ENCODE measurements at regions not wholly inside any gene's neighbourhood (a gene's known extent, or its start where the extent isn't known, plus 50 kb on each side); places are given as distances from the start of the nearest gene placed in this dataset.

GRCh38 chr2:215835231-215835630, 178.1 kb downstream of the MREG start:
- Histone ChIP-seq H3K79me2 (replicated peaks; ENCODE audit: insufficient read depth, low read length) (no peaks in the 10 kb centered on the region), H3K36me3 (ENCODE audit: insufficient read depth, low read length) (no peaks in the 10 kb centered on the region), H3K9me2 (ENCODE audit: insufficient read depth, low read length) (no peaks in the 10 kb centered on the region), H3K4me3 (ENCODE audit: low read length) (no peak overlapping the region), H3K27ac (ENCODE audit: low read length) (no peak overlapping the region), H3K9me3 (ENCODE audit: low read length) (no peaks in the 10 kb centered on the region), H3K4me2 (ENCODE audit: low read length) (no peak overlapping the region), H3F3A (ENCODE audit: insufficient read depth, low read length, poor library complexity, severe bottlenecking) (no peaks in the 10 kb centered on the region), H3K27me3 (ENCODE audit: insufficient read depth, low read depth, low read length) (no peaks in the 10 kb centered on the region), H4K20me1 (ENCODE audit: insufficient read depth) (no peaks in the 10 kb centered on the region), H2AFZ (ENCODE audit: low read depth, low read length) (no peak overlapping the region), H3K9ac (ENCODE audit: low read length) (no peak overlapping the region)
- no peak for TF ChIP-seq POLR2AphosphoS5 (IDR thresholded peaks at IDR 0.05)
- TF ChIP-seq RAD21 (conservative IDR thresholded peaks at IDR 0.05): no peak
- no peak for TF ChIP-seq SMC3 (conservative IDR thresholded peaks at IDR 0.05; ENCODE audit: poor library complexity)
- TF ChIP-seq MXI1 (conservative IDR thresholded peaks at IDR 0.05; ENCODE audit: poor library complexity, severe bottlenecking): no peak
- TF ChIP-seq REST (IDR thresholded peaks at IDR 0.05; ENCODE audit: borderline replicate concordance): no peak

GRCh38 chr2:215833531-215834162, 179.7 kb downstream of the MREG start:
- Histone ChIP-seq H3K36me3 (ENCODE audit: insufficient read depth, low read length) (no peaks in the 10 kb centered on the region), H3K9me3 (ENCODE audit: low read length) (no peaks in the 10 kb centered on the region), H3K9ac (ENCODE audit: low read length) (no peak overlapping the region), H2AFZ (ENCODE audit: low read depth, low read length) (no peak overlapping the region), H3K79me2 (replicated peaks; ENCODE audit: insufficient read depth, low read length) (no peaks in the 10 kb centered on the region), H3K9me2 (ENCODE audit: insufficient read depth, low read length) (no peaks in the 10 kb centered on the region), H3K4me3 (ENCODE audit: low read length) (no peak overlapping the region), H3K27me3 (ENCODE audit: insufficient read depth, low read depth, low read length) (no peaks in the 10 kb centered on the region), H3K27ac (ENCODE audit: low read length) (no peak overlapping the region), H3K4me2 (ENCODE audit: low read length) (no peak overlapping the region), H3F3A (ENCODE audit: insufficient read depth, low read length, poor library complexity, severe bottlenecking) (no peaks in the 10 kb centered on the region), H4K20me1 (ENCODE audit: insufficient read depth) (no peaks in the 10 kb centered on the region)
- TF ChIP-seq CTCF (IDR thresholded peaks at IDR 0.05; ENCODE audit: poor library complexity, severe bottlenecking): no peak
- no peak for TF ChIP-seq POLR2AphosphoS5 (IDR thresholded peaks at IDR 0.05)

- H3K9ac ChIP-seq (ENCODE audit: low read length): no peak overlapping the region
- no peaks in the 10 kb centered on the region for H3K9me2 ChIP-seq (ENCODE audit: insufficient read depth, low read length)
- H3K27ac ChIP-seq (ENCODE audit: low read length): no peak overlapping the region
- no peaks in the 10 kb centered on the region for H3K36me3 ChIP-seq (ENCODE audit: insufficient read depth, low read length)
- no peak overlapping the region for H2AFZ ChIP-seq (ENCODE audit: low read depth, low read length)
- H3K4me2 ChIP-seq (ENCODE audit: low read length): no peak overlapping the region
- H3F3A ChIP-seq (ENCODE audit: insufficient read depth, low read length, poor library complexity, severe bottlenecking): no peaks in the 10 kb centered on the region
- H3K79me2 ChIP-seq (replicated peaks; ENCODE audit: insufficient read depth, low read length): no peaks in the 10 kb centered on the region
- no peak overlapping the region for H3K4me3 ChIP-seq (ENCODE audit: low read length)
- no peaks in the 10 kb centered on the region for H3K27me3 ChIP-seq (ENCODE audit: insufficient read depth, low read depth, low read length)
- H4K20me1 ChIP-seq (ENCODE audit: insufficient read depth): no peaks in the 10 kb centered on the region
- TF ChIP-seq REST (IDR thresholded peaks at IDR 0.05; ENCODE audit: borderline replicate concordance): no peak
- no peak for TF ChIP-seq MXI1 (conservative IDR thresholded peaks at IDR 0.05; ENCODE audit: poor library complexity, severe bottlenecking)
- no peak for TF ChIP-seq SMC3 (conservative IDR thresholded peaks at IDR 0.05; ENCODE audit: poor library complexity)
- no peak for TF ChIP-seq CTCF (IDR thresholded peaks at IDR 0.05; ENCODE audit: poor library complexity, severe bottlenecking)
- TF ChIP-seq TAF1 (IDR thresholded peaks at IDR 0.05; ENCODE audit: low read depth): no peak
- no peak for TF ChIP-seq RAD21 (conservative IDR thresholded peaks at IDR 0.05)
- no peak for TF ChIP-seq EP300 (conservative IDR thresholded peaks at IDR 0.05; ENCODE audit: poor library complexity, severe bottlenecking)
- TF ChIP-seq POLR2AphosphoS5 (IDR thresholded peaks at IDR 0.05): no peak
- no peak for TF ChIP-seq EZH2 (IDR thresholded peaks at IDR 0.05; ENCODE audit: borderline replicate concordance, insufficient read depth, low read length, poor library complexity, severe bottlenecking)
- H3K9me3 ChIP-seq (ENCODE audit: low read length): no peaks in the 10 kb centered on the region
Measured at GRCh38 chr2:215832791-215833190, 180.6 kb downstream of the MREG start.

Measured in neural cell (in vitro differentiated cells).